Testis (tissue), 2 donors: ENCODE measurements at regions not wholly inside any gene's neighbourhood (a gene's known extent, or its start where the extent isn't known, plus 50 kb on each side); places are given as distances from the start of the nearest gene placed in this dataset.

Source experiments
- DNase-seq: peaks from one replicate; pipeline ENCODE4 v3.0.0-alpha.2; 2019
- H3K27ac ChIP-seq, 2 donors: fragments of 200-600 bp; sonication (generic); one replicate each; pipeline ENCODE4 v1.5.1; 2019
- H3K27me3 ChIP-seq: fragments of 200-600 bp; sonication (generic); one replicate; pipeline ENCODE4 v1.5.1; 2019
- H3K36me3 ChIP-seq: fragments of 200-600 bp; sonication (generic); one replicate; pipeline ENCODE4 v1.5.1; 2017; ENCODE audit warnings: low read depth; ENCODE audit errors: missing control alignments
- H3K4me1 ChIP-seq: fragments of 200-600 bp; sonication (generic); one replicate; pipeline ENCODE4 v1.5.1; 2019
- H3K4me3 ChIP-seq, 2 donors: fragments of 200-600 bp; sonication (generic); one replicate each; pipeline ENCODE4 v1.5.1; 2017 to 2019
- H3K9me3 ChIP-seq: fragments of 200-600 bp; sonication (generic); one replicate; pipeline ENCODE4 v1.5.1; 2017
- CTCF ChIP-seq, 3 experiments: fragments of 450-650 bp in 2 of 3; fragments of 200-600 bp in 1 of 3; sonication (generic) in 1 of 3; IDR thresholded peaks; one replicate each; pipeline ENCODE4 v1.5.1; 2016 to 2019; ENCODE audit warnings: antibody characterized with exemption in 3 of 3, mild to moderate bottlenecking in 2 of 3, moderate library complexity in 1 of 3
- POLR2A ChIP-seq: fragments of 450-650 bp; IDR thresholded peaks from one replicate; pipeline ENCODE4 v1.6.1; 2017; ENCODE audit warnings: antibody characterized with exemption, mild to moderate bottlenecking, moderate library complexity
- WGBS, 2 donors: methylation state at CpG; one replicate each; pipeline ENCODE4 v1.1.5; 2018; 5-methylcytosine and 5-hydroxymethylcytosine counted together
- intact Hi-C: fragments of 100-400 bp; cut with DNase I; formaldehyde crosslinking; loops from one replicate; pipeline ENCODE4 v1.15.1; 2023; ENCODE audit warnings: low total_unique reads

GRCh38 chr2:106307860-106308259 lies 113.8 kb upstream of the UXS1 start:
- WGBS, 2 donors: 81 to 85% methylated on average over 1 of the region's 1 CpG
- no peak overlapping the region for H3K27ac ChIP-seq
- no peak overlapping the region for H3K4me3 ChIP-seq
- intact Hi-C loops: no loop called here
- no peaks in the 10 kb centered on the region for H3K9me3 ChIP-seq
- DNase-seq: no peak
- no peaks in the 10 kb centered on the region for H3K4me1 ChIP-seq
- no peaks in the 10 kb centered on the region for H3K36me3 ChIP-seq
- TF ChIP-seq CTCF (IDR thresholded peaks at IDR 0.05): no peak
- TF ChIP-seq POLR2A: no peak
- no peaks in the 10 kb centered on the region for H3K27me3 ChIP-seq

- TF ChIP-seq CTCF (IDR thresholded peaks at IDR 0.05) (no peak), POLR2A (no peak)
- H3K4me3 ChIP-seq: no peak overlapping the region
- H3K27me3 ChIP-seq: no peaks in the 10 kb centered on the region
- no peak overlapping the region for H3K27ac ChIP-seq
- no peaks in the 10 kb centered on the region for H3K4me1 ChIP-seq
- DNase-seq: no peak
- WGBS, 2 donors: 83 to 90% methylated on average over 3 of the region's 3 CpGs
- H3K9me3 ChIP-seq: no peaks in the 10 kb centered on the region
- intact Hi-C loops: no loop called here
- no peaks in the 10 kb centered on the region for H3K36me3 ChIP-seq
These were observed 112.3 kb upstream of the UXS1 start for GRCh38 chr2:106306387-106306786.

GRCh38 chr2:106304612-106305184 lies 110.6 kb upstream of the UXS1 start:
- no peaks in the 10 kb centered on the region for H3K4me1 ChIP-seq
- intact Hi-C loops: no loop called here
- no peaks in the 10 kb centered on the region for H3K9me3 ChIP-seq
- no peak overlapping the region for H3K27ac ChIP-seq
- WGBS, 2 donors: 92 to 94% methylated on average over 5 of the region's 5 CpGs
- H3K36me3 ChIP-seq: no peaks in the 10 kb centered on the region
- no peak for TF ChIP-seq CTCF (IDR thresholded peaks at IDR 0.05)
- TF ChIP-seq POLR2A: no peak
- DNase-seq: no peak
- H3K4me3 ChIP-seq: no peak overlapping the region
- no peaks in the 10 kb centered on the region for H3K27me3 ChIP-seq

- no peak for DNase-seq
- intact Hi-C loops: no loop called here
- Histone ChIP-seq H3K36me3 (no peaks in the 10 kb centered on the region), H3K9me3 (no peaks in the 10 kb centered on the region), H3K27me3 (no peaks in the 10 kb centered on the region), H3K4me3 (no peak overlapping the region), H3K27ac (no peak overlapping the region), H3K4me1 (no peaks in the 10 kb centered on the region)
- no peak for TF ChIP-seq CTCF (IDR thresholded peaks at IDR 0.05)
- WGBS, 2 donors: 67 to 69% methylated on average over 2 of the region's 2 CpGs
These were observed 105.6 kb upstream of the UXS1 start for GRCh38 chr2:106299696-106300095.

GRCh38 chr2:106296182-106296815 lies 102.2 kb upstream of the UXS1 start:
- no peak overlapping the region for H3K4me3 ChIP-seq
- H3K4me1 ChIP-seq: no peaks in the 10 kb centered on the region
- no peaks in the 10 kb centered on the region for H3K9me3 ChIP-seq
- WGBS, 2 donors: 90 to 96% methylated on average over 8 of the region's 8 CpGs
- H3K27ac ChIP-seq: no peak overlapping the region
- no peak for DNase-seq
- H3K36me3 ChIP-seq: no peaks in the 10 kb centered on the region
- TF ChIP-seq POLR2A (no peak), CTCF (IDR thresholded peaks at IDR 0.05) (no peak)
- intact Hi-C loops: no loop called here
- H3K27me3 ChIP-seq: no peaks in the 10 kb centered on the region
